MM.1S (cell line): ENCODE measurements at regions not wholly inside any gene's neighbourhood (a gene's known extent, or its start where the extent isn't known, plus 50 kb on each side); places are given as distances from the start of the nearest gene placed in this dataset.

Source experiments
- EZH2 ChIP-seq: fragments of 300-600 bp; sonication (generic); optimal IDR thresholded peaks from 2 replicates; pipeline ENCODE3; 2017; ENCODE audit warnings: low read depth, mild to moderate bottlenecking, antibody characterized with exemption, low read length, mixed read lengths
- EZH2phosphoT487 ChIP-seq: fragments of 300-600 bp; sonication (generic); IDR thresholded peaks from 2 replicates; pipeline ENCODE4 v1.6.1; 2018; ENCODE audit warnings: antibody characterized with exemption, low read length
- TF ChIP-seq, protein P1 (sequence below): fragments of 300-600 bp; sonication (generic); IDR thresholded peaks from 2 replicates; pipeline ENCODE4 v1.5.1; 2016; ENCODE audit warnings: antibody characterized with exemption, low read length, mixed read lengths

DNA sequence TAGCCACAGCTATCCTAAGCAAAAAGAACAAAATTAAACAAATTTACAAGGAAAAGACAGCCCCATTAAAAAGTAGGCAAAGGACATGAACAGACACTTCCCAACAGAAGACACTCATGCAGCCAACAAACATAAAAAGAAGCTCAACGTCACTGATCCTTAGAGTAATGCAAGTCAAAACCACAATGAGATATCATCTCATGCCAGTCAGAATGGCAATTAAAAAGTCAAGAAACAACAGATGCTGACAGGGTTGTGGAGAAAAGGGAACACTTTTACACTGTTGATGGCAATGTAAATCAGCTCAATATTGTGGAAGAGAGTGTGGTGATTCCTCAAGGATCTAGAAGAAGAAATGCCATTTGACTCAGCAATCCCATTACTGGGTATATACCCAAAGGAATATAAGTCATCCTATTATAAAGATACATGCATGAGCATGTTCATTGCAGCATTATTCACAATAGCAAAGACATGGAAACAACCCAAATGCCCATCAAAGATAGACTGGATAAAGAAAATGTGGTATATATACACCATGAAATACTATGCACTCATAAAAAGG is 163.0 kb upstream of the TET2 start:
- no peak for TF ChIP-seq EZH2phosphoT487
- TF ChIP-seq, protein P1, sequence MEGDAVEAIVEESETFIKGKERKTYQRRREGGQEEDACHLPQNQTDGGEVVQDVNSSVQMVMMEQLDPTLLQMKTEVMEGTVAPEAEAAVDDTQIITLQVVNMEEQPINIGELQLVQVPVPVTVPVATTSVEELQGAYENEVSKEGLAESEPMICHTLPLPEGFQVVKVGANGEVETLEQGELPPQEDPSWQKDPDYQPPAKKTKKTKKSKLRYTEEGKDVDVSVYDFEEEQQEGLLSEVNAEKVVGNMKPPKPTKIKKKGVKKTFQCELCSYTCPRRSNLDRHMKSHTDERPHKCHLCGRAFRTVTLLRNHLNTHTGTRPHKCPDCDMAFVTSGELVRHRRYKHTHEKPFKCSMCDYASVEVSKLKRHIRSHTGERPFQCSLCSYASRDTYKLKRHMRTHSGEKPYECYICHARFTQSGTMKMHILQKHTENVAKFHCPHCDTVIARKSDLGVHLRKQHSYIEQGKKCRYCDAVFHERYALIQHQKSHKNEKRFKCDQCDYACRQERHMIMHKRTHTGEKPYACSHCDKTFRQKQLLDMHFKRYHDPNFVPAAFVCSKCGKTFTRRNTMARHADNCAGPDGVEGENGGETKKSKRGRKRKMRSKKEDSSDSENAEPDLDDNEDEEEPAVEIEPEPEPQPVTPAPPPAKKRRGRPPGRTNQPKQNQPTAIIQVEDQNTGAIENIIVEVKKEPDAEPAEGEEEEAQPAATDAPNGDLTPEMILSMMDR, result no peak
- TF ChIP-seq EZH2, result no peak
